Muscle layer of colon (tissue), 2 donors: ENCODE measurements at regions not wholly inside any gene's neighbourhood (a gene's known extent, or its start where the extent isn't known, plus 50 kb on each side); places are given as distances from the start of the nearest gene placed in this dataset.

ENCODE experiments used
- H3K27ac ChIP-seq: one replicate; pipeline ENCODE4 v1.7.0; 2013; ENCODE audit warnings: low read depth, mild to moderate bottlenecking, low read length, moderate library complexity
- H3K27me3 ChIP-seq, 2 donors: one replicate each; pipeline ENCODE4 v1.7.0; 2013; ENCODE audit warnings: low read length in 2 of 2, mild to moderate bottlenecking in 2 of 2; ENCODE audit not compliant: insufficient read depth in 2 of 2, control insufficient read depth in 1 of 2
- H3K36me3 ChIP-seq: one replicate; pipeline ENCODE4 v1.7.0; 2013; ENCODE audit warnings: mild to moderate bottlenecking, low read length; ENCODE audit not compliant: insufficient read depth
- H3K4me1 ChIP-seq: one replicate; pipeline ENCODE4 v1.7.0; 2013; ENCODE audit warnings: mild to moderate bottlenecking, low read length; ENCODE audit not compliant: insufficient read depth
- H3K4me3 ChIP-seq, 2 donors: one replicate each; pipeline ENCODE4 v1.7.0; 2013; ENCODE audit warnings: low read length in 2 of 2, low read depth in 1 of 2, mild to moderate bottlenecking in 1 of 2, moderate library complexity in 1 of 2
- H3K9ac ChIP-seq: one replicate; pipeline ENCODE4 v1.7.0; 2013; ENCODE audit warnings: low read length
- H3K9me3 ChIP-seq: one replicate; pipeline ENCODE4 v1.7.0; 2013; ENCODE audit warnings: mild to moderate bottlenecking, low read length
- donor health status: abdominal sarcoma.
- donor health status: Adenocarcinoma of cecum.

- H3K9ac ChIP-seq, result no peak overlapping the region
- no peaks in the 10 kb centered on the region for H3K9me3 ChIP-seq
- H3K4me3 ChIP-seq, result no peak overlapping the region
- H3K36me3 ChIP-seq, result no peaks in the 10 kb centered on the region
- H3K27ac ChIP-seq, result no peak overlapping the region
- no peaks in the 10 kb centered on the region for H3K4me1 ChIP-seq
- H3K27me3 ChIP-seq, result no peaks in the 10 kb centered on the region
These were observed 428.6 kb downstream of the TMA16 start for GRCh38 chr4:163923092-163923491.

DNA sequence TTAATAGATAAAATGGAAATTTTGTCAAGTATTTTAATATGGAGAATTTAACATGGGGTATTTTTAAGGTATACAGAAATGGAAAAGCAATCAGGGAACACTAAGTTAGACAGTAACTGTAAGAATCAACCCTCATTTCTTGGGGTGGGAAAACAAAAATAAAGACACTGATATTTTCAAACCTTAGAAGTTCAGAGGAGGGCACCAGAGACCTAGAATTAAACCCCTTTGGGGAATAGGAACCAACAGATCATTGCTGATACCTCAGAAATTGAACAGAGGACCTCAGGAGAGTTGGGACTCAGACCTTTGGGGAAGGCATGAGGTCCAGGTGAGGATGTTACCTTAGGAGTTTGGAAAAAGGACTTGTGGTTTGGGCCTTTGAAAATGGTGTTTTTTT is 435.6 kb downstream of the TMA16 start:
- H3K9me3 ChIP-seq, result no peaks in the 10 kb centered on the region
- H3K36me3 ChIP-seq, result no peaks in the 10 kb centered on the region
- no peaks in the 10 kb centered on the region for H3K4me1 ChIP-seq
- H3K9ac ChIP-seq, result no peak overlapping the region
- no peaks in the 10 kb centered on the region for H3K27me3 ChIP-seq
- no peak overlapping the region for H3K27ac ChIP-seq
- no peak overlapping the region for H3K4me3 ChIP-seq

GRCh38 chr4:163932504-163932903 is 438.0 kb downstream of the TMA16 start:
- no peaks in the 10 kb centered on the region for H3K9me3 ChIP-seq
- no peaks in the 10 kb centered on the region for H3K4me1 ChIP-seq
- no peak overlapping the region for H3K4me3 ChIP-seq
- H3K27ac ChIP-seq, result no peak overlapping the region
- H3K36me3 ChIP-seq, result no peaks in the 10 kb centered on the region
- H3K9ac ChIP-seq, result no peak overlapping the region
- H3K27me3 ChIP-seq, result no peaks in the 10 kb centered on the region

- no peaks in the 10 kb centered on the region for H3K36me3 ChIP-seq
- no peak overlapping the region for H3K4me3 ChIP-seq
- H3K27me3 ChIP-seq, result no peaks in the 10 kb centered on the region
- no peaks in the 10 kb centered on the region for H3K9me3 ChIP-seq
- H3K27ac ChIP-seq, result no peak overlapping the region
- no peak overlapping the region for H3K9ac ChIP-seq
- H3K4me1 ChIP-seq, result no peaks in the 10 kb centered on the region
These were observed 445.1 kb downstream of the TMA16 start for GRCh38 chr4:163939597-163939996.

- Histone ChIP-seq H3K9ac (no peak overlapping the region), H3K9me3 (no peaks in the 10 kb centered on the region), H3K27ac (no peak overlapping the region), H3K27me3 (no peaks in the 10 kb centered on the region), H3K36me3 (no peaks in the 10 kb centered on the region), H3K4me3 (no peak overlapping the region), H3K4me1 (no peaks in the 10 kb centered on the region)
These were observed 446.9 kb downstream of the TMA16 start for GRCh38 chr4:163941221-163941905.

DNA sequence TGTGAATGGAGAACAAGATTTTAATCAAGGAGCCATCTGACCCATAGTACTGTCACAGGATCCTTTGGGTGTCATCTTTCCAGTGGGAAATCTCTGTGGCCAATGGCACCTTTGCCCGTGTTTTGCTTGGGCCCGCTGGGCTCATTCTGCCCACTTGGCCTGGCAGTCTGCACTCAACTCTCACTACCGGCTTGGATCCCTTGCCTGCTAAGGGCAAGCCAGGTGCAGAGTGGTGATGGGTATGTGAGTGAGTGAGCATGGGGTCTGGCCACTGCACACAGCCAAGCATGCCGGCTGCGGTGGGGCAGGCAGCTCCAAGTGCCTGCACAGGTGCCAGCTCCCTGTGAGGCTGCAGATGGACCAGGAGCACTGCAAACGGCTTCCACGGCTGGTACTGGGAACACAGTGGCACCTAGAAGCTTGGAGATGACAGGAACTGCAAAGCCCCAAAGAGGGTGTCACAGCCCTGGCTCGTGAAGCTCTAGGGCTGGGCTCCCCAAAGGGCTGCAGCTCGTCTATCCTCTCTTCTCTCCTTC is 454.5 kb downstream of the TMA16 start:
- Histone ChIP-seq H3K4me3 (no peak overlapping the region), H3K27me3 (no peaks in the 10 kb centered on the region), H3K27ac (no peak overlapping the region), H3K4me1 (no peaks in the 10 kb centered on the region), H3K36me3 (no peaks in the 10 kb centered on the region), H3K9me3 (no peaks in the 10 kb centered on the region), H3K9ac (no peak overlapping the region)

GRCh38 chr4:163949976-163950601 is 455.6 kb downstream of the TMA16 start:
- no peak overlapping the region for H3K4me3 ChIP-seq
- H3K27ac ChIP-seq, result no peak overlapping the region
- H3K9me3 ChIP-seq, result no peaks in the 10 kb centered on the region
- H3K27me3 ChIP-seq, result no peaks in the 10 kb centered on the region
- no peaks in the 10 kb centered on the region for H3K4me1 ChIP-seq
- no peaks in the 10 kb centered on the region for H3K36me3 ChIP-seq
- H3K9ac ChIP-seq, result no peak overlapping the region

DNA sequence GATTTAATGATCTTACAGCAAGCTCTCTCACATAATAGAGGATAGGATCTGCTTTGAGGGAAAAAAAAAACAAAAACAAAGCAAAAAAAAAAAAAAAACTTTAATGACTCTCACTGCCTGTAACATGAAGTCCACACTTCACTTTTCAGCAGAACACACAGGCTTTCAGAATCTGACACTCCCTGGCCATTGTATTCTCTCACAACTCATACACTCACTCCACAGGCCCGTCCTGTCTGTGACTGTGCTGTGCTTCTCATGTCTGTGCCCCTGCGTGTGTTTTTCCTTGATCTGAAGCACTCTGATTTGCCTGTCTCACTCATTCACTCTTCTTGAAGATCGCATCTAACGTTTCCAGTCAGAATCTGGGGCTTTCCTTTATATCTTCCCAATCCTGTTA is 460.8 kb downstream of the TMA16 start:
- H3K27me3 ChIP-seq, result no peaks in the 10 kb centered on the region
- H3K9ac ChIP-seq, result no peak overlapping the region
- H3K9me3 ChIP-seq, result no peaks in the 10 kb centered on the region
- no peaks in the 10 kb centered on the region for H3K4me1 ChIP-seq
- no peak overlapping the region for H3K27ac ChIP-seq
- H3K4me3 ChIP-seq, result no peak overlapping the region
- no peaks in the 10 kb centered on the region for H3K36me3 ChIP-seq

DNA sequence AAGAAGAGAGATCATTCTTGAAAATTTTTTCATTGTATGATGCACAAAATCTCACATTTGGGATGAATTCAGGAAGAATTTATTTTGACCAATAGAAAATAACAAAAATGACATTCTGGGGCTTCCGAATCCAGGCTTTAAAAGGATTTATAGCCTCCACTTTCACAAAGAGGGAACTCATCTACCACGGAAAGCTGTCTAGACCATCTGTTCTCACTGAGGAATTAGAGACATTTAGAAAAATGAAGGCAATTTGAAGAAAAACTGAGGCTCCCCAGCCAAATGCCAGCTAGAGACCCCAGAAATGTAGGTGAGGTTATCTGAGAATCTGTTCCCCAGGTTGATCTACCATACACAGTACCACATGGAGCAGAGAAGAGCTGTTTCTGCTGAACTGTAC is 464.3 kb downstream of the TMA16 start:
- H3K4me1 ChIP-seq, result no peaks in the 10 kb centered on the region
- H3K4me3 ChIP-seq, result no peak overlapping the region
- H3K27ac ChIP-seq, result no peak overlapping the region
- H3K27me3 ChIP-seq, result no peaks in the 10 kb centered on the region
- H3K9me3 ChIP-seq, result no peaks in the 10 kb centered on the region
- no peaks in the 10 kb centered on the region for H3K36me3 ChIP-seq
- no peak overlapping the region for H3K9ac ChIP-seq

DNA sequence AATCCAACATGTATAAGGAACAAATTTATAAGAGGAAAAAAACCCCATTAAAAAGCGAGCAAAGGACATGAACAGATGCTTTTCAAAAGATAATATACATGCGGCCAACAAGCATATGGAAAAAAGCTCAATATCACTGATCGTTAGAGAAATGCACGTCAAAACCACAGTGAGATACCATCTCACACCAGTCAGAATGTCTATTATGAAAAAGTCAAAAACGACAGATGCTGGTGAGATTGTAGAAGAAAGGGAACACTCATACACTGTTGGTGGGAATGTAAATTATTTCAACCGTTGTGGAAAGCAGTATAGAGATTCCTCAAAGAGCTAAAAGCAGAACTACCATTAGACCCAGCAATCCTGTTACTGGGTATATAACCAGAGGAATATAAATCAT is 465.4 kb downstream of the TMA16 start:
- Histone ChIP-seq H3K9me3 (no peaks in the 10 kb centered on the region), H3K27me3 (no peaks in the 10 kb centered on the region), H3K27ac (no peak overlapping the region)

GRCh38 chr4:163966612-163967011 is 472.1 kb downstream of the TMA16 start:
- Histone ChIP-seq H3K9ac (no peak overlapping the region), H3K4me1 (no peaks in the 10 kb centered on the region), H3K36me3 (no peaks in the 10 kb centered on the region), H3K4me3 (no peak overlapping the region), H3K27ac (no peak overlapping the region), H3K27me3 (no peaks in the 10 kb centered on the region), H3K9me3 (no peaks in the 10 kb centered on the region)

More for the DNA sequence above, 465.4 kb downstream of the TMA16 start:
- Histone ChIP-seq H3K4me3 (no peak overlapping the region), H3K4me1 (no peaks in the 10 kb centered on the region), H3K36me3 (no peaks in the 10 kb centered on the region), H3K9ac (no peak overlapping the region)

GRCh38 chr4:163967263-163967662 is 472.8 kb downstream of the TMA16 start:
- H3K36me3 ChIP-seq, result no peaks in the 10 kb centered on the region
- H3K27ac ChIP-seq, result no peak overlapping the region
- no peaks in the 10 kb centered on the region for H3K4me1 ChIP-seq
- no peak overlapping the region for H3K4me3 ChIP-seq
- H3K27me3 ChIP-seq, result no peaks in the 10 kb centered on the region
- H3K9me3 ChIP-seq, result no peaks in the 10 kb centered on the region
- no peak overlapping the region for H3K9ac ChIP-seq
